Tibial nerve (tissue), 4 donors: ENCODE measurements at regions not wholly inside any gene's neighbourhood (a gene's known extent, or its start where the extent isn't known, plus 50 kb on each side); places are given as distances from the start of the nearest gene placed in this dataset.

Source experiments
- DNase-seq, 2 donors: peaks; one replicate each; pipeline ENCODE4 v3.0.0-alpha.2; 2019; ENCODE audit warnings: low spot score in 2 of 2
- H3K27ac ChIP-seq, 4 donors: fragments of 200-600 bp; sonication (generic) in 3 of 4; one replicate each; pipeline ENCODE4 v1.5.1; 2017 to 2019; ENCODE audit warnings: mild to moderate bottlenecking in 1 of 4
- H3K27me3 ChIP-seq, 2 donors: fragments of 200-600 bp; sonication (generic) in 1 of 2; one replicate each; pipeline versions ENCODE4 v1.5.1 to v1.6.0; 2017 to 2019
- H3K36me3 ChIP-seq, 3 donors: fragments of 200-600 bp; sonication (generic); one replicate each; pipeline ENCODE4 v1.5.1; 2018 to 2019
- H3K4me1 ChIP-seq, 4 donors: fragments of 200-600 bp; sonication (generic) in 3 of 4; one replicate each; pipeline ENCODE4 v1.5.1; 2017 to 2019
- H3K4me3 ChIP-seq, 4 donors: fragments of 200-600 bp; sonication (generic) in 3 of 4; one replicate each; pipeline ENCODE4 v1.5.1; 2017 to 2019; ENCODE audit warnings: mild to moderate bottlenecking in 1 of 4, moderate library complexity in 1 of 4
- H3K9me3 ChIP-seq, 4 donors: fragments of 200-600 bp; sonication (generic) in 3 of 4; one replicate each; pipeline ENCODE4 v1.5.1; 2017 to 2019
- CTCF ChIP-seq, 5 experiments: fragments of 200-600 bp in 3 of 5; fragments of 450-650 bp in 2 of 5; sonication (generic) in 3 of 5; IDR thresholded peaks; one replicate each; pipeline ENCODE4 v1.5.1; 2016 to 2019; ENCODE audit warnings: antibody characterized with exemption in 5 of 5, mild to moderate bottlenecking in 3 of 5, moderate library complexity in 2 of 5
- EP300 ChIP-seq, 2 donors: sonication (generic); formaldehyde crosslinking; IDR thresholded peaks; one replicate each; pipeline ENCODE4 v1.6.1; 2017; ENCODE audit warnings: antibody characterized with exemption in 2 of 2, mild to moderate bottlenecking in 1 of 2
- POLR2A ChIP-seq, 2 donors: fragments of 450-650 bp; IDR thresholded peaks; one replicate each; pipeline ENCODE4 v1.6.1; 2017; ENCODE audit warnings: antibody characterized with exemption in 2 of 2, mild to moderate bottlenecking in 2 of 2, moderate library complexity in 2 of 2
- WGBS, 2 donors: methylation state at CpG; one replicate each; pipeline ENCODE4 v1.1.5; 2018; 5-methylcytosine and 5-hydroxymethylcytosine counted together

GRCh38 chr18:2402084-2402483, 169.2 kb downstream of the METTL4 start:
- no peak for TF ChIP-seq CTCF (IDR thresholded peaks at IDR 0.05)
- no peak for DNase-seq
- Histone ChIP-seq H3K27ac (no peak overlapping the region), H3K4me1 (no peaks in the 10 kb centered on the region), H3K9me3 (no peaks in the 10 kb centered on the region), H3K36me3 (no peaks in the 10 kb centered on the region), H3K27me3 (no peaks in the 10 kb centered on the region), H3K4me3 (no peak overlapping the region)
- 81 to 84% methylated on average over 1 of the region's 1 CpG for WGBS, 2 donors

GRCh38 chr18:2406544-2406943, 164.8 kb downstream of the METTL4 start:
- WGBS, 2 donors, result 71 to 82% methylated on average over 2 of the region's 2 CpGs
- Histone ChIP-seq H3K36me3 (no peaks in the 10 kb centered on the region), H3K9me3 (no peaks in the 10 kb centered on the region), H3K4me1 (no peaks in the 10 kb centered on the region), H3K27me3 (no peaks in the 10 kb centered on the region), H3K27ac (no peak overlapping the region), H3K4me3 (no peak overlapping the region)
- DNase-seq, result no peak
- TF ChIP-seq POLR2A (IDR thresholded peaks at IDR 0.05) (no peak), EP300 (IDR thresholded peaks at IDR 0.05) (no peak), CTCF (IDR thresholded peaks at IDR 0.05) (no peak)

GRCh38 chr18:2407961-2408360, 163.3 kb downstream of the METTL4 start:
- 71 to 85% methylated on average over 1 of the region's 1 CpG for WGBS, 2 donors
- Histone ChIP-seq H3K36me3 (no peaks in the 10 kb centered on the region), H3K4me1 (no peaks in the 10 kb centered on the region), H3K4me3 (no peak overlapping the region), H3K27me3 (no peaks in the 10 kb centered on the region), H3K27ac (no peak overlapping the region), H3K9me3 (no peaks in the 10 kb centered on the region)
- no peak for TF ChIP-seq EP300 (IDR thresholded peaks at IDR 0.05)
- no peak for TF ChIP-seq POLR2A (IDR thresholded peaks at IDR 0.05)
- no peak for TF ChIP-seq CTCF (IDR thresholded peaks at IDR 0.05)
- no peak for DNase-seq

- WGBS, 2 donors, result 81 to 83% methylated on average over 5 of the region's 5 CpGs
- TF ChIP-seq CTCF (IDR thresholded peaks at IDR 0.05), result no peak
- TF ChIP-seq POLR2A (IDR thresholded peaks at IDR 0.05), result no peak
- TF ChIP-seq EP300 (IDR thresholded peaks at IDR 0.05), result no peak
- no peak overlapping the region for H3K27ac ChIP-seq
- H3K4me3 ChIP-seq, result no peak overlapping the region
- H3K9me3 ChIP-seq, result no peaks in the 10 kb centered on the region
- H3K27me3 ChIP-seq, result no peaks in the 10 kb centered on the region
- no peaks in the 10 kb centered on the region for H3K36me3 ChIP-seq
- no peaks in the 10 kb centered on the region for H3K4me1 ChIP-seq
- no peak for DNase-seq
Observed at GRCh38 chr18:2409906-2410305, 161.4 kb downstream of the METTL4 start.

- no peaks in the 10 kb centered on the region for H3K9me3 ChIP-seq
- H3K4me1 ChIP-seq, result no peaks in the 10 kb centered on the region
- no peak overlapping the region for H3K27ac ChIP-seq
- DNase-seq, result no peak
- H3K27me3 ChIP-seq, result no peaks in the 10 kb centered on the region
- no peak overlapping the region for H3K4me3 ChIP-seq
- no peaks in the 10 kb centered on the region for H3K36me3 ChIP-seq
- WGBS, 2 donors, result 88 to 89% methylated on average over 1 of the region's 1 CpG
- TF ChIP-seq EP300 (IDR thresholded peaks at IDR 0.05) (no peak), POLR2A (IDR thresholded peaks at IDR 0.05) (no peak), CTCF (IDR thresholded peaks at IDR 0.05) (no peak)
Observed at GRCh38 chr18:2410688-2411087, 160.6 kb downstream of the METTL4 start.
